ENCODE measurements at regions not wholly inside any gene's neighbourhood (a gene's known extent, or its start where the extent isn't known, plus 50 kb on each side); places are given as distances from the start of the nearest gene placed in this dataset.
A peak's percentile ranks its signal among the peaks of the same experiment; 100 is the strongest.

GRCh38 chr10:14468023-14468441, 137.3 kb upstream of the FRMD4A start:
- intact Hi-C loops (cut with DNase I) = no loop called here
- ATAC-seq (no peak), DNase-seq (no peak)

DNA sequence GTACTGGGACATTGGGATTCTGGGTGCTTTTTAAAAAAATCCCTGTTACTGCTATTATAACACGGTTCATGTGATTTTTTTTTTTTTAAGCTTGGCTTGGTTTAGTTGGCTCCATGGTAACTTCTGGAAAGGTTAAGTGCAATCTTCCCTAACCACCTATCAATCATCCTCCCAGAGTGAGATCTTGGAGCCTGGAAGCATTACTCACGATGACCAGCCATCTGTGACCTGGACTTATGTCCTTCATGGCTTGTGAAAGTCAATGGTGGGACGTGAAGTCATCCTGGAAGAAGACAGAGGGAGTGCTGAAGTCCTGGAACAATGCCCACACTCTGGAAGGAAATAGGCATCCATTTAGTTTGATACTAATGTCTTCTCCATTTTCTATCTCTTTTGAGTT, 135.5 kb upstream of the FRMD4A start:
- ATAC-seq (peak in 1 of 2 donors; percentile 50), DNase-seq (no peak)
- intact Hi-C loops (cut with DNase I) = no loop called here

- ATAC-seq = no peak
- intact Hi-C loops (cut with DNase I) = no loop called here
Observed at GRCh38 chr10:14460447-14460846, 129.7 kb upstream of the FRMD4A start.

DNA sequence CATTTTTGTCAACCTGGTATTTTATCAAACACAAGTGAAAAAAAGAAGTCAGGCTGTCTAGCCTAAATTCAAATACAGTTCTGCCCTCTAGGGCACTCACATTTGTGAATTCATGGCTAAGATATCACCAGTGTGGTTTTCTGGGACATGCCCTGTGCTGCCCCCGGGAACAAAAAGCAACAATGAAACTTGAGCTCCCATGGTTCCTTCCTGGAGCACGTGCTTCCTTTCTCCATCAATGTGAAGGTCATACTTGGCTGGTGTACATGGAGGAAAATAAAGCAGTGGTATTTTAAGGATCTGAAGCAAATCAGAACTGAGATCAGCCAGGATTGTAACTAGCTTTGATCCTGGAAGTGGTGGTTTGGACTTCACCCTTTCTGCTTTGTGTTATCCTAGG, 128.9 kb upstream of the FRMD4A start:
- DNase-seq = no peak
- no peak for ATAC-seq
- intact Hi-C loops (cut with DNase I) = no loop called here

More at GRCh38 chr10:14460447-14460846, 129.7 kb upstream of the FRMD4A start:
- DNase-seq = no peak

GRCh38 chr10:14456870-14457266, 126.1 kb upstream of the FRMD4A start:
- intact Hi-C loops (cut with DNase I) = no loop called here
- ATAC-seq = no peak
- no peak for DNase-seq

- no peak for ATAC-seq
- intact Hi-C loops (cut with DNase I) = no loop called here
Observed at GRCh38 chr10:14456218-14456869, 125.6 kb upstream of the FRMD4A start.

GRCh38 chr10:14454629-14455028, 123.9 kb upstream of the FRMD4A start:
- no peak for ATAC-seq
- intact Hi-C loops (cut with DNase I) = no loop called here

More at GRCh38 chr10:14456218-14456869, 125.6 kb upstream of the FRMD4A start:
- no peak for DNase-seq

DNA sequence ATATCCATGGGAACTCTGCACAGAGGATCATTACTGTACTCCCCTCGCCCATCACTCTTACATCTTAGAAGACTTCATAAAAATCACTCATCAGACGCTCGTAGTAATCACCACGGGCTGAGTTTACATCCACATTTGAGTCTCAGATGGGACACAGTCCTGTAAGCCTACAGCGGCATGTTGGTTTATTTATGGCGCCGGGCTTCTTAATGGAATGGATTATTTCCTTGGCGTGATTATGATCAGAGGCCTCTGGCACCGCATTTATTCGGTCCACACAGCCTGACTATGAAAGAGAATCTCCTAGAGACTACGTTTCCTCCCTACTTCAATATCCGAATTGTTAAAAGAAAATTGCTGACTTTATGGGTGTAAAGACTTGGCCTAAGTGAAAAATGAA, 123.5 kb upstream of the FRMD4A start:
- intact Hi-C loops (cut with DNase I) = no loop called here
- no peak for ATAC-seq
- no peak for DNase-seq

More at GRCh38 chr10:14454629-14455028, 123.9 kb upstream of the FRMD4A start:
- no peak for DNase-seq

DNA sequence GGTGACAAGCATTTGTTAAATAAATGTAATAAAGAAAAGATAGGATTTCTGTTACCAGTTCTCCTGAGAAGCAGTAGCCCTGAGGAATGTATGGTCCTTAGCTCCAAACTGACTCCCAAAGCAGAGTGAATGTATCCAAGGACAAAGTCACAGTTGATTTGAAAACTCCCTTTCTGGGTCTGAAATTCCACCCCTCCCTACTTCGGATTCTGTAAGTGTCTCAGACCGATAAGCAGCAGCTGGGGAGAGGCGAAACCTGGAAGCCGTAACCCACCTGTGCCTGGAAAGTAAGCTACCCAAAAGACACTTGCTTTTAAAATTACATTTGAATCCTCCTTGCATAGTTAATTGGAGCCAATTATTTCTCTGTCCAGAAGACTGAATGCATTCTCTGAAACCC, 122.9 kb upstream of the FRMD4A start:
- ATAC-seq (no peak), DNase-seq (no peak)
- intact Hi-C loops (cut with DNase I) = no loop called here

GRCh38 chr10:14451341-14451740, 120.6 kb upstream of the FRMD4A start:
- no peak for ATAC-seq
- DNase-seq = no peak
- intact Hi-C loops (cut with DNase I) = no loop called here

- peak; percentile 70 to 96 for ATAC-seq
- intact Hi-C loops (cut with DNase I) = no loop called here
- DNase-seq = peak; percentile 47
Observed at GRCh38 chr10:14450041-14450491, 119.3 kb upstream of the FRMD4A start.

DNA sequence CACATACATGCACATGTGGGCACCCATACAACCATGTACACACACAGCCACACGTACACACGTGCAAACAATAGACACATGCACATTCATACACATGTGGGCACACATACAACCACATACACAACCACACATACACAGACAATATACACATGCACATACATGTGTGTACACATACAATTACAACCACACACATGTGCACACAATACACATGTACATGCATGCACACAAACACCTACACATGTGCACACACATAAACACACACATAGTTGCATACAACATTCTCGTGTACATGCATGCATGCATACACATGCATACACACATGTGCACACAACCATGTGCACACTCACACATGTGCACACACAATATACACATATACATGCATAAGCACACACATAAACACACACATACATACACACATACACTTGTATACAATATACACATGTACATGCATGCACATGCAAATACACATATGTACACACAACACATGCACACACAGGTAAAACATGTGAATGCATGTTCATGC, 118.6 kb upstream of the FRMD4A start:
- no peak for ATAC-seq
- intact Hi-C loops (cut with DNase I) = no loop called here
- no peak for DNase-seq

DNA sequence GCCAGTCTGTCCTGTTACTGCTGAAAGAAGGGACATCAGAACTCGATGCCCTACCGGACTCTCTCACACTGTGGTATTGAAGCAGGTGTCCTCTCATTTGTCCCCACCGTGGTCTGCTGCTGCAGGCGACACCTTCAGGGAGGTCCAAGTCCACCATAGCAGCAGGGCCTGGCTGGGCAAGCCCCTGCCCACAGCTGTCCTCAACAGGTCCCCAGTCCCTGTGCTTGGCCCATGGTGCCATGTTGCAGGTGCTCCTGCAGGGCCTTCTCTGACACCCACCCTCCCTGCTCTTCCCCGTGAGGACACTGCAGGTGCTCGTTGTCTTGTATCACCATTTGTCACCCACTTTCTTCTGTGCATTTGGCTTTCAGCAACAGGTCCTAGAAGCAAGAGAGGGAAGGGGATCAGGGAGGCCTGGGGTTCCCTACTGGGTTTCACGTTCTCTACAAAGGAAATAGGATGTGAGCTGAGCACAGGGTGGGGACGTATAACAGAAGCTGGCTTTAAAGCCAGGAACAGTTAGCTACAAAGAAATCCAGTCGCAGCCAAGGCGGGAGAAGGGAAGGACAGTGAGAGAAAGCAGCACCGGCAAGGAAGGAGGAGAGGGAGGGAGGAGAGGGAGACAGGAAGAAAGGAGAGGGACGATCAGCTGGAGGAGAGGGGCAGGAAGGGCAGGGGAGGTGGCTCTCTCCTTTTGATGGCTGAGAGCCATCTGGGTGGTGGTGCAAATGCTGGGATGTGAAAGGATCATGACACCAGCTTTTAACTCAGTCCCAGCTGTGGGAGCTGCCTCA, 117.7 kb upstream of the FRMD4A start:
- intact Hi-C loops (cut with DNase I) = no loop called here
- DNase-seq (no peak), ATAC-seq (no peak)

GRCh38 chr10:14447094-14447839, 116.5 kb upstream of the FRMD4A start:
- ATAC-seq (no peak), DNase-seq (no peak)
- intact Hi-C loops (cut with DNase I) = no loop called here

GRCh38 chr10:14439451-14440259, 108.9 kb upstream of the FRMD4A start:
- intact Hi-C loops (cut with DNase I) = no loop called here
- ATAC-seq = peak in 1 of 2 donors; percentile 43
- no peak for DNase-seq

GRCh38 chr10:14438576-14438975, 107.9 kb upstream of the FRMD4A start:
- DNase-seq (no peak), ATAC-seq (no peak)
- intact Hi-C loops (cut with DNase I) = no loop called here

DNA sequence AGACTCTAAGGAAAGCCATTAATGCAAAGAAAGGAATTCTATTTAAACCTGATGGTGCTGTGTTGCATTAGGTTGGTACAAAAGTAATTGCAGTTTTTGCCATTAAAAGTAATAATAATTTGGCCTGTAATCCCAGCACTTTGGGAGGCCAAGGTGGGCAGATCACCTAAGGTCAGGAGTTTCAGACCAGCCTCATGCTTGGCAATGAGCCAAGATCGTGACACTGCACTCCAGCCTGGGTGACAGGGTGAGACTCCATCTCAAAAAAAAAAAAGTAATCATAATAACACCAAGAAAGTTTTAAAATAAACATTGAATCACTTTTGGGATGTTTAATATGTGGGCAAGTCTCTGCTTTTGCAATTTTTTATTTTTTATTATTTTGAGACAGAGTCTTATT, 107.3 kb upstream of the FRMD4A start:
- DNase-seq (no peak), ATAC-seq (no peak)
- intact Hi-C loops (cut with DNase I) = no loop called here

GRCh38 chr10:14435976-14436632, 105.4 kb upstream of the FRMD4A start:
- no peak for DNase-seq
- ATAC-seq = no peak
- intact Hi-C loops (cut with DNase I) = no loop called here

Measured in left cardiac atrium (tissue), 4 donors.